ENCODE measurements at regions not wholly inside any gene's neighbourhood (a gene's known extent, or its start where the extent isn't known, plus 50 kb on each side); places are given as distances from the start of the nearest gene placed in this dataset.
A peak's percentile ranks its signal among the peaks of the same experiment; 100 is the strongest.

DNA sequence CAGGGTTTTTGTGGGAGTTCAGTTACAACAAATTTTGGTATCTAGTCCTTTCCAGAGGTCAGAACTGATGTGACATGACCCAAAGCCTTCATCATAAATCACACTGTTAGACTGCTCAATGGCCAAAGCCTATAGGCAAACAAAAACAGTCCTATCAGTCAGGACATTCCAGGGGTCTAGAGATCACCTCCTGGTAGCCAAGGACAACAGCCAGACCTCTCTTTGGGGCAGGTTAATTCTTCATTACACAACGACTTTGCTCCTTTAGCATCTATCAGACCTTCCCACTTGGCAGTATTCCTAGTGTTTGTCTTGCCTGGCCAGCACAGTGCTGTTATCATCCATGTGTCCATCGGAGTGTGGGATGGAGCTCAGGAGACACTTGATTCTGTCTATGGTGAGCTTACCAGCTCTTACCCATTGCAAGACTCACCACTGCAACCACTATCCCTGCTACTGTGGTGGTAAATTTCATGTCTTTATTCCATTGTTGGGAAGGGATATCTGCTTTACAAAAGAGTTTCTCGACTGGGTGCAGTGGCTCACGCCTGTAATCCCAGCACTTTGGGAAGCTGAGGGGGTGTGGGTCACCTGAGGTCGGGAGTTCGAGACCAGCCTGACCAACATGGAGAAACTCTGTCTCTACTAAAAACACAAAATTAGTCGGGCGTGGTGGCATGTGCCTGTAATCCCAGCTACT is 95.5 kb upstream of the DHX40 start (continued):
- TF ChIP-seq, protein P1, sequence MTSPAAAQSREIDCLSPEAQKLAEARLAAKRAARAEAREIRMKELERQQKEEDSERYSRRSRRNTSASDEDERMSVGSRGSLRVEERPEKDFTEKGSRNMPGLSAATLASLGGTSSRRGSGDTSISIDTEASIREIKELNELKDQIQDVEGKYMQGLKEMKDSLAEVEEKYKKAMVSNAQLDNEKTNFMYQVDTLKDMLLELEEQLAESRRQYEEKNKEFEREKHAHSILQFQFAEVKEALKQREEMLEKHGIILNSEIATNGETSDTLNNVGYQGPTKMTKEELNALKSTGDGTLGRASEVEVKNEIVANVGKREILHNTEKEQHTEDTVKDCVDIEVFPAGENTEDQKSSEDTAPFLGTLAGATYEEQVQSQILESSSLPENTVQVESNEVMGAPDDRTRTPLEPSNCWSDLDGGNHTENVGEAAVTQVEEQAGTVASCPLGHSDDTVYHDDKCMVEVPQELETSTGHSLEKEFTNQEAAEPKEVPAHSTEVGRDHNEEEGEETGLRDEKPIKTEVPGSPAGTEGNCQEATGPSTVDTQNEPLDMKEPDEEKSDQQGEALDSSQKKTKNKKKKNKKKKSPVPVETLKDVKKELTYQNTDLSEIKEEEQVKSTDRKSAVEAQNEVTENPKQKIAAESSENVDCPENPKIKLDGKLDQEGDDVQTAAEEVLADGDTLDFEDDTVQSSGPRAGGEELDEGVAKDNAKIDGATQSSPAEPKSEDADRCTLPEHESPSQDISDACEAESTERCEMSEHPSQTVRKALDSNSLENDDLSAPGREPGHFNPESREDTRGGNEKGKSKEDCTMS (CRISPR knock-in tag; conservative IDR thresholded peaks at IDR 0.05) = no peak
- TF ChIP-seq, protein P2, sequence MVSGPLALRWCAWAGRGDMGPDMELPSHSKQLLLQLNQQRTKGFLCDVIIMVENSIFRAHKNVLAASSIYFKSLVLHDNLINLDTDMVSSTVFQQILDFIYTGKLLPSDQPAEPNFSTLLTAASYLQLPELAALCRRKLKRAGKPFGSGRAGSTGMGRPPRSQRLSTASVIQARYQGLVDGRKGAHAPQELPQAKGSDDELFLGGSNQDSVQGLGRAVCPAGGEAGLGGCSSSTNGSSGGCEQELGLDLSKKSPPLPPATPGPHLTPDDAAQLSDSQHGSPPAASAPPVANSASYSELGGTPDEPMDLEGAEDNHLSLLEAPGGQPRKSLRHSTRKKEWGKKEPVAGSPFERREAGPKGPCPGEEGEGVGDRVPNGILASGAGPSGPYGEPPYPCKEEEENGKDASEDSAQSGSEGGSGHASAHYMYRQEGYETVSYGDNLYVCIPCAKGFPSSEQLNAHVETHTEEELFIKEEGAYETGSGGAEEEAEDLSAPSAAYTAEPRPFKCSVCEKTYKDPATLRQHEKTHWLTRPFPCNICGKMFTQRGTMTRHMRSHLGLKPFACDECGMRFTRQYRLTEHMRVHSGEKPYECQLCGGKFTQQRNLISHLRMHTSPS (CRISPR knock-in tag; IDR thresholded peaks at IDR 0.05; ENCODE audit: low read depth) = peak; percentile 77
- TF ChIP-seq ZNF547 (CRISPR knock-in tag; IDR thresholded peaks at IDR 0.05) (no peak), ZNF788 (CRISPR knock-in tag; IDR thresholded peaks at IDR 0.05; ENCODE audit: borderline replicate concordance) (peak; percentile 98; the same call in 1 of the 2 replicates), ZNF558 (CRISPR knock-in tag; IDR thresholded peaks at IDR 0.05; ENCODE audit: borderline replicate concordance) (no peak), POLR2A (IDR thresholded peaks at IDR 0.05; ENCODE audit: insufficient read depth in 1 of 2, low read depth in 2 of 2, low read length in 2 of 2) (no peak), PRMT3 (CRISPR knock-in tag; IDR thresholded peaks at IDR 0.05; ENCODE audit: borderline replicate concordance, low read depth) (no peak; the same call in 1 of the 2 replicates), RAD51 (IDR thresholded peaks at IDR 0.05; ENCODE audit: borderline replicate concordance) (no peak), ZZZ3 (CRISPR knock-in tag; IDR thresholded peaks at IDR 0.05; ENCODE audit: borderline replicate concordance) (no peak), ZNF234 (CRISPR knock-in tag; conservative IDR thresholded peaks at IDR 0.05) (no peak), JDP2 (CRISPR knock-in tag; IDR thresholded peaks at IDR 0.05; ENCODE audit: borderline replicate concordance) (no peak), ZNF451 (CRISPR knock-in tag; IDR thresholded peaks at IDR 0.05) (peak; percentile 87; the same call in 1 of the 2 replicates), NPAS2 (CRISPR knock-in tag; IDR thresholded peaks at IDR 0.05; ENCODE audit: borderline replicate concordance) (no peak), ZNF432 (CRISPR knock-in tag; IDR thresholded peaks at IDR 0.05; ENCODE audit: borderline replicate concordance) (no peak), TOE1 (CRISPR knock-in tag; IDR thresholded peaks at IDR 0.05) (no peak), HOXD1 (CRISPR knock-in tag; IDR thresholded peaks at IDR 0.05) (peak; percentile 98), MAF1 (CRISPR knock-in tag; IDR thresholded peaks at IDR 0.05; ENCODE audit: borderline replicate concordance) (no peak)
- TF ChIP-seq, protein P3, sequence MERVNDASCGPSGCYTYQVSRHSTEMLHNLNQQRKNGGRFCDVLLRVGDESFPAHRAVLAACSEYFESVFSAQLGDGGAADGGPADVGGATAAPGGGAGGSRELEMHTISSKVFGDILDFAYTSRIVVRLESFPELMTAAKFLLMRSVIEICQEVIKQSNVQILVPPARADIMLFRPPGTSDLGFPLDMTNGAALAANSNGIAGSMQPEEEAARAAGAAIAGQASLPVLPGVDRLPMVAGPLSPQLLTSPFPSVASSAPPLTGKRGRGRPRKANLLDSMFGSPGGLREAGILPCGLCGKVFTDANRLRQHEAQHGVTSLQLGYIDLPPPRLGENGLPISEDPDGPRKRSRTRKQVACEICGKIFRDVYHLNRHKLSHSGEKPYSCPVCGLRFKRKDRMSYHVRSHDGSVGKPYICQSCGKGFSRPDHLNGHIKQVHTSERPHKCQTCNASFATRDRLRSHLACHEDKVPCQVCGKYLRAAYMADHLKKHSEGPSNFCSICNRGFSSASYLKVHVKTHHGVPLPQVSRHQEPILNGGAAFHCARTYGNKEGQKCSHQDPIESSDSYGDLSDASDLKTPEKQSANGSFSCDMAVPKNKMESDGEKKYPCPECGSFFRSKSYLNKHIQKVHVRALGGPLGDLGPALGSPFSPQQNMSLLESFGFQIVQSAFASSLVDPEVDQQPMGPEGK (CRISPR knock-in tag; IDR thresholded peaks at IDR 0.05) = peak; percentile 69
- TF ChIP-seq, protein P4, sequence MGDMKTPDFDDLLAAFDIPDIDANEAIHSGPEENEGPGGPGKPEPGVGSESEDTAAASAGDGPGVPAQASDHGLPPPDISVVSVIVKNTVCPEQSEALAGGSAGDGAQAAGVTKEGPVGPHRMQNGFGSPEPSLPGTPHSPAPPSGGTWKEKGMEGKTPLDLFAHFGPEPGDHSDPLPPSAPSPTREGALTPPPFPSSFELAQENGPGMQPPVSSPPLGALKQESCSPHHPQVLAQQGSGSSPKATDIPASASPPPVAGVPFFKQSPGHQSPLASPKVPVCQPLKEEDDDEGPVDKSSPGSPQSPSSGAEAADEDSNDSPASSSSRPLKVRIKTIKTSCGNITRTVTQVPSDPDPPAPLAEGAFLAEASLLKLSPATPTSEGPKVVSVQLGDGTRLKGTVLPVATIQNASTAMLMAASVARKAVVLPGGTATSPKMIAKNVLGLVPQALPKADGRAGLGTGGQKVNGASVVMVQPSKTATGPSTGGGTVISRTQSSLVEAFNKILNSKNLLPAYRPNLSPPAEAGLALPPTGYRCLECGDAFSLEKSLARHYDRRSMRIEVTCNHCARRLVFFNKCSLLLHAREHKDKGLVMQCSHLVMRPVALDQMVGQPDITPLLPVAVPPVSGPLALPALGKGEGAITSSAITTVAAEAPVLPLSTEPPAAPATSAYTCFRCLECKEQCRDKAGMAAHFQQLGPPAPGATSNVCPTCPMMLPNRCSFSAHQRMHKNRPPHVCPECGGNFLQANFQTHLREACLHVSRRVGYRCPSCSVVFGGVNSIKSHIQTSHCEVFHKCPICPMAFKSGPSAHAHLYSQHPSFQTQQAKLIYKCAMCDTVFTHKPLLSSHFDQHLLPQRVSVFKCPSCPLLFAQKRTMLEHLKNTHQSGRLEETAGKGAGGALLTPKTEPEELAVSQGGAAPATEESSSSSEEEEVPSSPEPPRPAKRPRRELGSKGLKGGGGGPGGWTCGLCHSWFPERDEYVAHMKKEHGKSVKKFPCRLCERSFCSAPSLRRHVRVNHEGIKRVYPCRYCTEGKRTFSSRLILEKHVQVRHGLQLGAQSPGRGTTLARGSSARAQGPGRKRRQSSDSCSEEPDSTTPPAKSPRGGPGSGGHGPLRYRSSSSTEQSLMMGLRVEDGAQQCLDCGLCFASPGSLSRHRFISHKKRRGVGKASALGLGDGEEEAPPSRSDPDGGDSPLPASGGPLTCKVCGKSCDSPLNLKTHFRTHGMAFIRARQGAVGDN (CRISPR knock-in tag; IDR thresholded peaks at IDR 0.05) = peak; percentile 57
